ENCODE measurements at regions not wholly inside any gene's neighbourhood (a gene's known extent, or its start where the extent isn't known, plus 50 kb on each side); places are given as distances from the start of the nearest gene placed in this dataset.

DNA sequence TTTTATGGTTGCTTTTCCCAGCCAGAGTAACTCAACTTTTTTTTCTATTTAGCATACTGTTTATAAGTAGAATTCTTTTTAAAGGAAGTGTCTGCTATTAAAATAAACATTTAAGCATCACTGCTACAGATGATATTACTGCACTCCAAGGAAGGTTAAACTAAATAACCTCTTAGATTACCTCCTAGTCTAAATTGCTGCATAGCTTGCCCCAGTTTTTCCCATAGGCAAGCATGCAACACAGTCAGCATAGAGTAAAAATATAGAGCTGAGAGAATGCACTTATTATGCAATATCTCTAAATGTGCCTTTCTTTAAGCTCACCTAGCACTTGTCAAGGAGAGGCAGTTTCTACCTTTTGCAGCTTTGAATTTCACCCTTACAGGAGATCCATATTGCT is 1392.4 kb upstream of the CELF2 start:
- TF ChIP-seq HNF4G (IDR thresholded peaks at IDR 0.05) = no peak
- TF ChIP-seq, protein P1, sequence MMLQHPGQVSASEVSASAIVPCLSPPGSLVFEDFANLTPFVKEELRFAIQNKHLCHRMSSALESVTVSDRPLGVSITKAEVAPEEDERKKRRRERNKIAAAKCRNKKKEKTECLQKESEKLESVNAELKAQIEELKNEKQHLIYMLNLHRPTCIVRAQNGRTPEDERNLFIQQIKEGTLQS (IDR thresholded peaks at IDR 0.05) = no peak
- TF ChIP-seq, protein P2, sequence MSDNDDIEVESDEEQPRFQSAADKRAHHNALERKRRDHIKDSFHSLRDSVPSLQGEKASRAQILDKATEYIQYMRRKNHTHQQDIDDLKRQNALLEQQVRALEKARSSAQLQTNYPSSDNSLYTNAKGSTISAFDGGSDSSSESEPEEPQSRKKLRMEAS (IDR thresholded peaks at IDR 0.05) = no peak
- TF ChIP-seq, protein P3, sequence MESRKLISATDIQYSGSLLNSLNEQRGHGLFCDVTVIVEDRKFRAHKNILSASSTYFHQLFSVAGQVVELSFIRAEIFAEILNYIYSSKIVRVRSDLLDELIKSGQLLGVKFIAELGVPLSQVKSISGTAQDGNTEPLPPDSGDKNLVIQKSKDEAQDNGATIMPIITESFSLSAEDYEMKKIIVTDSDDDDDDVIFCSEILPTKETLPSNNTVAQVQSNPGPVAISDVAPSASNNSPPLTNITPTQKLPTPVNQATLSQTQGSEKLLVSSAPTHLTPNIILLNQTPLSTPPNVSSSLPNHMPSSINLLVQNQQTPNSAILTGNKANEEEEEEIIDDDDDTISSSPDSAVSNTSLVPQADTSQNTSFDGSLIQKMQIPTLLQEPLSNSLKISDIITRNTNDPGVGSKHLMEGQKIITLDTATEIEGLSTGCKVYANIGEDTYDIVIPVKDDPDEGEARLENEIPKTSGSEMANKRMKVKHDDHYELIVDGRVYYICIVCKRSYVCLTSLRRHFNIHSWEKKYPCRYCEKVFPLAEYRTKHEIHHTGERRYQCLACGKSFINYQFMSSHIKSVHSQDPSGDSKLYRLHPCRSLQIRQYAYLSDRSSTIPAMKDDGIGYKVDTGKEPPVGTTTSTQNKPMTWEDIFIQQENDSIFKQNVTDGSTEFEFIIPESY (IDR thresholded peaks at IDR 0.05) = no peak
- Histone ChIP-seq H3K27ac (ENCODE audit: low read depth in 1 of 2, low read length in 2 of 2) (no peak overlapping the region), H3K36me3 (ENCODE audit: control insufficient read depth in 4 of 4, insufficient read depth in 3 of 4, low read depth in 1 of 4, low read length in 3 of 4) (no peaks in the 10 kb centered on the region), H3K9ac (ENCODE audit: low read depth in 1 of 2, low read length in 2 of 2) (no peak overlapping the region), H3K9me3 (ENCODE audit: control insufficient read depth in 4 of 4, low read length in 3 of 4) (no peaks in the 10 kb centered on the region), H3K4me3 (ENCODE audit: low read depth in 1 of 3, low read length in 3 of 3) (no peak overlapping the region), H3K4me1 (ENCODE audit: control insufficient read depth in 4 of 4, insufficient read depth in 4 of 4, low read length in 3 of 4) (no peaks in the 10 kb centered on the region), H3K27me3 (ENCODE audit: control insufficient read depth in 4 of 4, insufficient read depth in 4 of 4, low read length in 3 of 4) (no peaks in the 10 kb centered on the region)
- DNase-seq (ENCODE audit: low spot score) = no peak

DNA sequence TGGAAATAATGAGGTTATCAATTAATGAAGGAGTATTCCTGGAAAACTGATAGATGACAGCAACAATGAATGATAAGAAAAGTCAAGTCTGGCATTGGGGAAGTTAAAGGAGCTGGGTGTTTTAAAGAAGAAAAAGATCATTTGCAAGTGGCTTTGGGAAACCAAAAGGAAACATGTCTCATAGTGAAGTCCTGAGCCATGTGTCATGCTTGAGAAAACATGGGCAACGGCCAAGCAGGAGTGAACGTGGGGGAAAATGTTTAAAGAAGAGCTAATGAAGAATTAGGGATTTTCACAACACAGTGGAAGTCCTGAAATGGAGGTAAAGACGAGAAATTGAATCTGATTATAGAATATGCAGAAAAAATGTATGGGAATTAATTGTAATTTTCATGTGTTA is 1383.2 kb upstream of the CELF2 start:
- H3K9me3 ChIP-seq (ENCODE audit: control insufficient read depth in 4 of 4, low read length in 3 of 4) = peaks cover 0 to 2% (median 0%) of the 10 kb centered on the region in 4 donors
- H3K27ac ChIP-seq (ENCODE audit: low read depth in 1 of 2, low read length in 2 of 2) = no peak overlapping the region
- WGBS = 58% methylated on average over 3 of the region's 3 CpGs
- TF ChIP-seq JUND (IDR thresholded peaks at IDR 0.05) = no peak
- TF ChIP-seq RXRA (IDR thresholded peaks at IDR 0.05) = no peak
- no peak for TF ChIP-seq SP1 (IDR thresholded peaks at IDR 0.05)
- TF ChIP-seq, protein P4, sequence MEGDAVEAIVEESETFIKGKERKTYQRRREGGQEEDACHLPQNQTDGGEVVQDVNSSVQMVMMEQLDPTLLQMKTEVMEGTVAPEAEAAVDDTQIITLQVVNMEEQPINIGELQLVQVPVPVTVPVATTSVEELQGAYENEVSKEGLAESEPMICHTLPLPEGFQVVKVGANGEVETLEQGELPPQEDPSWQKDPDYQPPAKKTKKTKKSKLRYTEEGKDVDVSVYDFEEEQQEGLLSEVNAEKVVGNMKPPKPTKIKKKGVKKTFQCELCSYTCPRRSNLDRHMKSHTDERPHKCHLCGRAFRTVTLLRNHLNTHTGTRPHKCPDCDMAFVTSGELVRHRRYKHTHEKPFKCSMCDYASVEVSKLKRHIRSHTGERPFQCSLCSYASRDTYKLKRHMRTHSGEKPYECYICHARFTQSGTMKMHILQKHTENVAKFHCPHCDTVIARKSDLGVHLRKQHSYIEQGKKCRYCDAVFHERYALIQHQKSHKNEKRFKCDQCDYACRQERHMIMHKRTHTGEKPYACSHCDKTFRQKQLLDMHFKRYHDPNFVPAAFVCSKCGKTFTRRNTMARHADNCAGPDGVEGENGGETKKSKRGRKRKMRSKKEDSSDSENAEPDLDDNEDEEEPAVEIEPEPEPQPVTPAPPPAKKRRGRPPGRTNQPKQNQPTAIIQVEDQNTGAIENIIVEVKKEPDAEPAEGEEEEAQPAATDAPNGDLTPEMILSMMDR (IDR thresholded peaks at IDR 0.05; ENCODE audit: low read depth, low read length, missing input control) = no peak
- TF ChIP-seq TAF1 (conservative IDR thresholded peaks at IDR 0.05) = no peak
- TF ChIP-seq YY1 (IDR thresholded peaks at IDR 0.05) = no peak
- no peak for TF ChIP-seq NR2F2 (IDR thresholded peaks at IDR 0.05)
- no peak for TF ChIP-seq EGR1 (IDR thresholded peaks at IDR 0.05; ENCODE audit: low read depth in 2 of 2)
- no peak for TF ChIP-seq HNF4A (conservative IDR thresholded peaks at IDR 0.05)
- TF ChIP-seq HNF4G (IDR thresholded peaks at IDR 0.05) = no peak
- TF ChIP-seq, protein P2 (IDR thresholded peaks at IDR 0.05) = no peak
- no peak for TF ChIP-seq RAD21 (IDR thresholded peaks at IDR 0.05)
- no peak for TF ChIP-seq FOXA1 (IDR thresholded peaks at IDR 0.05)
- no peak for TF ChIP-seq FOXA2 (IDR thresholded peaks at IDR 0.05)
- TF ChIP-seq, protein P1 (IDR thresholded peaks at IDR 0.05) = no peak
- TF ChIP-seq, protein P5, sequence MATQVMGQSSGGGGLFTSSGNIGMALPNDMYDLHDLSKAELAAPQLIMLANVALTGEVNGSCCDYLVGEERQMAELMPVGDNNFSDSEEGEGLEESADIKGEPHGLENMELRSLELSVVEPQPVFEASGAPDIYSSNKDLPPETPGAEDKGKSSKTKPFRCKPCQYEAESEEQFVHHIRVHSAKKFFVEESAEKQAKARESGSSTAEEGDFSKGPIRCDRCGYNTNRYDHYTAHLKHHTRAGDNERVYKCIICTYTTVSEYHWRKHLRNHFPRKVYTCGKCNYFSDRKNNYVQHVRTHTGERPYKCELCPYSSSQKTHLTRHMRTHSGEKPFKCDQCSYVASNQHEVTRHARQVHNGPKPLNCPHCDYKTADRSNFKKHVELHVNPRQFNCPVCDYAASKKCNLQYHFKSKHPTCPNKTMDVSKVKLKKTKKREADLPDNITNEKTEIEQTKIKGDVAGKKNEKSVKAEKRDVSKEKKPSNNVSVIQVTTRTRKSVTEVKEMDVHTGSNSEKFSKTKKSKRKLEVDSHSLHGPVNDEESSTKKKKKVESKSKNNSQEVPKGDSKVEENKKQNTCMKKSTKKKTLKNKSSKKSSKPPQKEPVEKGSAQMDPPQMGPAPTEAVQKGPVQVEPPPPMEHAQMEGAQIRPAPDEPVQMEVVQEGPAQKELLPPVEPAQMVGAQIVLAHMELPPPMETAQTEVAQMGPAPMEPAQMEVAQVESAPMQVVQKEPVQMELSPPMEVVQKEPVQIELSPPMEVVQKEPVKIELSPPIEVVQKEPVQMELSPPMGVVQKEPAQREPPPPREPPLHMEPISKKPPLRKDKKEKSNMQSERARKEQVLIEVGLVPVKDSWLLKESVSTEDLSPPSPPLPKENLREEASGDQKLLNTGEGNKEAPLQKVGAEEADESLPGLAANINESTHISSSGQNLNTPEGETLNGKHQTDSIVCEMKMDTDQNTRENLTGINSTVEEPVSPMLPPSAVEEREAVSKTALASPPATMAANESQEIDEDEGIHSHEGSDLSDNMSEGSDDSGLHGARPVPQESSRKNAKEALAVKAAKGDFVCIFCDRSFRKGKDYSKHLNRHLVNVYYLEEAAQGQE (IDR thresholded peaks at IDR 0.05) = no peak
- no peak for TF ChIP-seq GABPA (IDR thresholded peaks at IDR 0.05 in 1 of 2, conservative IDR thresholded peaks at IDR 0.05 in 1 of 2)
- TF ChIP-seq, protein P3 (IDR thresholded peaks at IDR 0.05) = no peak
- H3K4me3 ChIP-seq (ENCODE audit: low read depth in 1 of 3, low read length in 3 of 3) = no peak overlapping the region
- no peak overlapping the region for H3K9ac ChIP-seq (ENCODE audit: low read depth in 1 of 2, low read length in 2 of 2)
- H3K36me3 ChIP-seq (ENCODE audit: control insufficient read depth in 4 of 4, insufficient read depth in 3 of 4, low read depth in 1 of 4, low read length in 3 of 4) = no peaks in the 10 kb centered on the region
- DNase-seq (ENCODE audit: low spot score) = no peak
- H3K27me3 ChIP-seq (ENCODE audit: control insufficient read depth in 4 of 4, insufficient read depth in 4 of 4, low read length in 3 of 4) = no peaks in the 10 kb centered on the region
- H3K4me1 ChIP-seq (ENCODE audit: control insufficient read depth in 4 of 4, insufficient read depth in 4 of 4, low read length in 3 of 4) = no peaks in the 10 kb centered on the region
